Adipocyte (in vitro differentiated cells): ENCODE measurements at regions not wholly inside any gene's neighbourhood (a gene's known extent, or its start where the extent isn't known, plus 50 kb on each side); places are given as distances from the start of the nearest gene placed in this dataset.

Source experiments
- DNase-seq: peaks from one replicate; pipeline ENCODE4 v3.0.0-alpha.2; 2015; ENCODE audit warnings: low read depth
- H3K27me3 ChIP-seq: replicated peaks from 2 replicates; pipeline ENCODE4 v1.7.0; 2013; ENCODE audit warnings: mild to moderate bottlenecking, low read length, moderate library complexity; ENCODE audit not compliant: control insufficient read depth, insufficient read depth
- H3K36me3 ChIP-seq: 2 replicates; pipeline ENCODE4 v1.7.0; 2013; ENCODE audit warnings: low read length, mild to moderate bottlenecking, moderate library complexity; ENCODE audit not compliant: control insufficient read depth, insufficient read depth, severe bottlenecking
- H3K4me1 ChIP-seq: 2 replicates; pipeline ENCODE4 v1.7.0; 2013; ENCODE audit warnings: mild to moderate bottlenecking, low read length, moderate library complexity; ENCODE audit not compliant: control insufficient read depth, insufficient read depth
- H3K4me3 ChIP-seq: 2 replicates; pipeline ENCODE4 v1.7.0; 2013; ENCODE audit warnings: mild to moderate bottlenecking, low read length, moderate library complexity
- H3K9ac ChIP-seq: 2 replicates; pipeline ENCODE4 v1.7.0; 2013; ENCODE audit warnings: mild to moderate bottlenecking, low read length, moderate library complexity
- H3K9me3 ChIP-seq: 2 replicates; pipeline ENCODE4 v1.7.0; 2013; ENCODE audit warnings: mild to moderate bottlenecking, low read length, moderate library complexity; ENCODE audit not compliant: control insufficient read depth

DNA sequence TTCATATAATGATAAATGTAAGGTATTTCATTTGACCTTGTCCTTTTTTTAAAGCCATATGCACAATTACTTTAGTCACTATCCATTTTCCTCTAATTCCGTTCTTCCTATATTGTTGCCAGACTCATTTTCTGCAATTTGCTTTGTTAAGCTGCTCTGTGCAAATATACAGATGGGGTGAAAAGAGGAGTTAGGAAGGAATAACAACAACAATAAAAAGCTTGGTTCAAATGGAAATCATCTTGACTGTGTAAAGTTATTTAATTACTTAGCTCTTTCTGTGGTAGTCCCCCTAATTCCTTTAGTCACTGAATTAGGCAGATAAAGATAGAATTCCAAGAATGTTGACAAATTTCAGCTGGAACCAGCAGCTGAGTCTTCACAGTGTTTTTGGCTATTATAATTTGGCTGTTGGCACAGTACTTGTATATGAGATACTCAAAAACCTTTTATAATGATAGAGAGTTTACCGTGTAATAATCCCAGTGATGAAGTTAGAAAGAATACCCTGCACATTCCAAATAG lies 838.0 kb downstream of the RPS29 start:
- no peak overlapping the region for H3K4me3 ChIP-seq
- H3K4me1 ChIP-seq = no peaks in the 10 kb centered on the region
- no peaks in the 10 kb centered on the region for H3K9me3 ChIP-seq

DNA sequence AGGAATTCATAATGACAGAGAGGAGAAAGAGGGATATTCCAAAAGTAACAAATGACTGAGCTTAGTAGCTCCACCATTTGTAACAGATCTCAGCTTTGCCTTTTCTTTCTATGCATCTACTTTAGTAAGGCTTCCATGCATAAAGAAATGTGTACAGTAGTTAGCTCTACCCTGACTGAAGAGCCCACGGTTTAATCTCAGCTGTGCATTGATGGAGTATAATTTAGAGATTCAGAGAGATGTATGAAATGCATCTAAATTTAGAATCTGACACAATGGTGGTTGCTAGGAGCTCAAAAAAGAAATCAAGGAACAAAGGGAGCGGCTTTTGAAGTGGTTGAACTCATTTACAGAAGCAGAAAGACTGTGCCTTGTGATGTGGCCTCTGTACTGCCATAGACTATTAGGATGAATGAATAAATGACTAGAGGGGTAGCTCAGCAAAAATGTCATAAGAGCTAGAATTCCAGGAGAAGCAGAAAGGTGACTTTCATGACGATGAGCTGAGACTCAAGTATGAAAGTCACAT lies 838.6 kb downstream of the RPS29 start:
- Histone ChIP-seq H3K27me3 (no peaks in the 10 kb centered on the region), H3K36me3 (no peaks in the 10 kb centered on the region), H3K4me3 (no peak overlapping the region), H3K4me1 (no peaks in the 10 kb centered on the region), H3K9me3 (no peaks in the 10 kb centered on the region), H3K9ac (no peak overlapping the region)
- no peak for DNase-seq

More for the DNA sequence above, 838.0 kb downstream of the RPS29 start:
- no peak for DNase-seq
- H3K9ac ChIP-seq = no peak overlapping the region
- H3K27me3 ChIP-seq = no peaks in the 10 kb centered on the region
- no peaks in the 10 kb centered on the region for H3K36me3 ChIP-seq

DNA sequence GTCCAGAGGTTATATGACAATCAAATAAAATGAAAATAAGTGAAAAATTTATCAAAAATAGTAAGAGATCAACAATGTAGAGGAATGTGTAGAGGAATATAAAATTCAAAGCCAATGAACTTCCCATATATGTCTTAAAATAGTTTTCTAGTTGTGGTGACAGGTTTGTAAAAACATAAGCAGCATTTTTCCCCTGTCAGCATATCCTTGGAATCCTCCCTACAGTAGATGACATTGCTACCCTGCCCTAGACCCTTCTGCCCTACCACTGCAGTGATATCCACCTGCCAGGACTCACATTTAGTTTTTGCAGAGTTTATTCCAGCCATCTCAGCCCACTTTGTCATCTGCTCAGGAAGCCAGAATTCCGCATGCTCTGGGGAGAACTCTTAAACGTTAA lies 842.0 kb downstream of the RPS29 start:
- Histone ChIP-seq H3K4me1 (no peaks in the 10 kb centered on the region), H3K4me3 (no peak overlapping the region), H3K27me3 (no peaks in the 10 kb centered on the region), H3K9ac (no peak overlapping the region), H3K36me3 (no peaks in the 10 kb centered on the region), H3K9me3 (no peaks in the 10 kb centered on the region)
- no peak for DNase-seq

DNA sequence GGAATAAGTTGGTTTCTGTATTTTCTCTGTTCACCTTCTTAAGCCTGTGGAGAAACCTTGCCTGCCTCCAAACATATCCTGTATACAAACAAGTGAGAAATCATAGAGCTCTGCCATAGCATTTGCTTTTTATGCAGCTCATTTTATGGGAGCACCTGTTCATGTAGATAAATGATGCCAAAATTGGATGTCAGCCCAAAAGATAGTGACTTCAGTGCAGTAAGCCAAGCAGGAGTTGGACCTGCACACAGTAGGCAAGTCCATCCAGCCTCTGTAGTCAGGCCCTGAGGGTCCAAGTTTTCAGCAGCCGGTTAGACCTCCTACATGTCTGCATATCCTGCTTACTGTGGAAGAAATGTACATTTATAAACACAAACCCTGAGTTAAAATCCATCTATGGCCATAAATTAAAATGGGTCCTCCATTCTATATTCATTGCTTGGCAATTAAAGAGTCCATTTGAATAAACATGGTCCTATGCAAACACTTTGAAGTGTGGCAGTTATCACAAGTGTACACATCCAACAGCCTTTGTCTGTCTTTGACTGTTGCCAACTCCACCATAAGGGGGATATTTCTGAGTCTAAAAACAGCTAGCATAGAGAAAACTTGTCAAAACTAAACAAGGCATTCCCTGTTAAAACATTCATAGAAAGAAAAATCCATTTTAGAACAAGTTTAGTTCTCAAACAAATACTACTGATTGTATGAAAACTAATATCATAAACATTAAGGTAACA lies 847.8 kb downstream of the RPS29 start:
- no peak for DNase-seq
- Histone ChIP-seq H3K36me3 (no peaks in the 10 kb centered on the region), H3K4me1 (no peaks in the 10 kb centered on the region), H3K27me3 (no peaks in the 10 kb centered on the region), H3K9ac (no peak overlapping the region), H3K9me3 (peaks cover 7% of the 10 kb centered on the region), H3K4me3 (no peak overlapping the region)

DNA sequence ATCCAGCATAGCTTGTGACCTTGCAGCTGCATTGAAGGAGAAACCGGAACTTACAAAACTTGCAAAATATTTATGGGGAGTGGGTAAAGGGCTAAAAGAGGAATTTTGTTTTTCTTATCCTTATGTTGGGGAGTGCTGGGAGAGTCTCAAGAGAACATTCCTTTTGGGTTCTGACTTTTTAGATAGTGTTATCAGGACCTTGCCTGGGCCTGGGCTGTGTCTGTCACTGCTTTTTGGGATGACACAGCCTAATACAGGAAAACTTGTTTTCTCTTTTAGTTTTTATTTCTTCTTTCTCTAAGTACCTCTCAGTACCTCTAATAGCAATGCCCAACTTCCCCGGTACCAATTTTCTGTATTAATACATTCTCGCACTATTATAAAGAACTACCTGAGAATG lies 850.6 kb downstream of the RPS29 start:
- Histone ChIP-seq H3K9ac (no peak overlapping the region), H3K4me3 (no peak overlapping the region), H3K36me3 (no peaks in the 10 kb centered on the region), H3K27me3 (no peaks in the 10 kb centered on the region), H3K9me3 (peaks cover 7% of the 10 kb centered on the region), H3K4me1 (no peaks in the 10 kb centered on the region)
- no peak for DNase-seq

DNA sequence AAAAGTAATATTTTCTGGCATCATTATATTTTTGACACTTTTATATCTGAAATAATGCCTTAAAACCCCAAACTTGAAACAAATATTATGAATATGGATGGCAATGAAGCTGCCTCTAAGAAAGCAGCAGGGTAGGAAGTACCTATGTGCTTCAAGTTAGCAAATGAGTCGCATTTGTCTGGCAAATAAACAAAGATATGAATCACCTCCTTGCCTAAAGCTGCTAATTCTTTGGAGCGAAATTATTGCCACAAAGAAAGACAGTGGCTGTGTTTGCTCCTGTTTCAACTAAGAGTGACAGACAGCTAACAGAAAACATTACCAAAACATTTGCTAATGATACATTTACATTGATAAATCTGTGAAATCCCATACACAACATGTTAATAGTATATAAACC lies 854.9 kb downstream of the RPS29 start:
- Histone ChIP-seq H3K4me3 (no peak overlapping the region), H3K27me3 (no peaks in the 10 kb centered on the region), H3K4me1 (no peaks in the 10 kb centered on the region), H3K9me3 (peaks cover 7% of the 10 kb centered on the region), H3K36me3 (no peaks in the 10 kb centered on the region), H3K9ac (no peak overlapping the region)
- DNase-seq = no peak

DNA sequence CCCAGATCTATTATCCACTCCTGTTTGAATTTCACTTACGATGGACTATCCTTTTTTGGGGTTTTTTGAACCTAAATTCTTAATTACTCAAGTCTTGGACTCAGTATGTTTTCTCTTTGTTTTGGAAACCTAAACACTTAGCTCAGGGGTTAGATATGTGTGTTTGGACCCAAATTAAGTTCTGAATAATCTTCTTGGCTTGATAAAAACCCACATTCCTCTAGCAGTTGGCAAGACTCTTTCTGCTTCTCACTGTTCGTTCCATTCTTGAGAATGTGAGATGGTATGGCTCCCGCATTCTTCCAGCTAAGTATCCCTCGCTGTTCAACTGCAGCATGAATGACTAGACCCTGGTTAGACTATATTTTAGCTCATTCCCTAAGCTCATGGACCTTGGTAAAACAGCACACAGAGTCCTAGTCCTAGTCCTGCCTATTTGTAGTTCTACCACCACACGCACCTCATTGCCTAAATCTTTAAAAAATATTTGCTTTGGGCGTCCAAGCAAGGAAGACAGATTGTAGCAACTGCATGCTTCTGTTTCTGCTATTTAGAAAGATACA lies 860.0 kb downstream of the RPS29 start:
- no peak for DNase-seq
- H3K4me1 ChIP-seq = peaks cover 2% of the 10 kb centered on the region
- no peaks in the 10 kb centered on the region for H3K36me3 ChIP-seq
- H3K27me3 ChIP-seq = no peaks in the 10 kb centered on the region
- H3K4me3 ChIP-seq = no peak overlapping the region
- H3K9ac ChIP-seq = no peak overlapping the region
- H3K9me3 ChIP-seq = no peaks in the 10 kb centered on the region

DNA sequence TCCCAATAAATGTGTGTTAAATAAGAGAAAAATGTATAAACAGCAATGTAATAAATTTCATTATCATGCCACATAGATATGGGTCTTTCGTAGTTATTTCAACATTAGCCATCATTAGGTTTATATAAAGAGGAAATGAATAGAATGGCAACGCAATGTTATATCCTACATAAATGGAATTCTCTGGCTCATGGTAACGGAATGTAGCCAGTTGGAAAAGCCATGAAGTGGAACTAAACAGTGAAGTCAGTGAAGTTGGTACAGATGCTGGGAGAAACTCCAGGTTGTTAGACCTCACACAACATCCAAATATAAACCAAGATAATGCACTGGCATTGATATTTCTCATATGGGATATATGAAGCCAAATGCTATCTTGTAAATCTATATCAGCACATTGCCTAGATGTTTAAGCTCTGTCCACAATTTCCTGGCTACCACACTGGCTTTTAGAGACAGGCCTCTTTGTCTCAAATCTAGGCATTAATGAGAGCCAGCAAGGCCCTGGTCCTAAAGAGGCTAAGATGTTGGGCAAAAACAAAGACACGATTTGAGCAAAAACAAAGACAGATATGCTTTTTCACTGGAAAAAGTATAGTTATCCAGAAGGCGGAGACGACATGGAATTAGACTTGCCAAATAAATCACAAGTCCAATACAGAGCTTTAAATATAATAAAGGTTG lies 861.0 kb downstream of the RPS29 start:
- no peak for DNase-seq
- Histone ChIP-seq H3K9me3 (no peaks in the 10 kb centered on the region), H3K27me3 (no peaks in the 10 kb centered on the region), H3K4me1 (peaks cover 2% of the 10 kb centered on the region), H3K36me3 (no peaks in the 10 kb centered on the region), H3K9ac (no peak overlapping the region), H3K4me3 (no peak overlapping the region)

DNA sequence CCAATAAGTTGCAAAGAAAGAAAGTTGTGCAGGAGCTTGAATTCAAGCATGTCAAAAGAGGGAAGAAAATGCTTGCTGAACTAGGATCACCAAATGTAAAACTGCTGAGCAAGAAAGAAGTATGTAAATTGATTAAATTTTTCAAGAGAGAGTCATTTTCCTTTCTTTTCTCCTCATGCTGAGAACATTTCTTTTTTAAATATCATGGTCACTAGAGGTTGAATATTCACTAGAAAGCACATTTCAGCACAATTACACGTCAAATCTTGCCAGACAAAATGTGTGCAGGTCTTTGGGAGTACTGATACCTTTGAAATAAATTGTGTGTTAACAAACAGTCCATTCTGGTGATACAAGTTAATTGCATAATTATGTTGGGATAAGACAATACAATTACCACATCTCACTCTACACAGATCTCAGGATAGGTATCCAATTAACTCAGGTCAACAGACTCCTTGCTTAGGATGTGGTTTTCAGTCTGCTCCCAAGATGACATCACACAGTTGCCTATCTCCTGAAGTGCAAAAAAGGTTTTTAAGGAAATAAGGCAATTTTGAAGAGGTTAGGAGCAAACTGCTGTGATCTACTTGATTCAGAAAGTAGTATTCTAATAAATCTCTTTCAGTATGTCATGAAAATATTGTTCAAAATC lies 862.2 kb downstream of the RPS29 start:
- DNase-seq = no peak
- peaks cover 2% of the 10 kb centered on the region for H3K4me1 ChIP-seq
- H3K36me3 ChIP-seq = no peaks in the 10 kb centered on the region
- no peaks in the 10 kb centered on the region for H3K9me3 ChIP-seq
- H3K9ac ChIP-seq = no peak overlapping the region
- H3K27me3 ChIP-seq = no peaks in the 10 kb centered on the region
- H3K4me3 ChIP-seq = no peak overlapping the region

DNA sequence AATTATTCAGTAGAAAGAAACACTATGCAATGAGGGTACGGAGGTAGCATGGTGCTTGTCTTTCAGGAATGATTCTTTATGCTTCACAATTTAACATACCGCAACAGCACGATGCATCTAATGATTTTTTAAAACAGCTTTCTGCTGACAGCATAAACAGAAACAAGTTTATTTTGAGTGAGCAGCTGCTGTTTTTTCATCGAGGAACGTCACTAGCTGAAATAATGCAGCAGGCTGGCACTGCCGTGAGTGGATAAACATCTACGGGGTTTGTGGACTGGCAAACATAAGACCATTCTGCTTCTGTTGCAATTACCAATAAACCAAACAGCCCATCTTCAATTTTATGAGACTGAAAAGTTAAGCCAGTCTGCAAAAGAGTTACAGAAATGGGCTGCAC lies 871.8 kb downstream of the RPS29 start:
- no peak overlapping the region for H3K9ac ChIP-seq

DNA sequence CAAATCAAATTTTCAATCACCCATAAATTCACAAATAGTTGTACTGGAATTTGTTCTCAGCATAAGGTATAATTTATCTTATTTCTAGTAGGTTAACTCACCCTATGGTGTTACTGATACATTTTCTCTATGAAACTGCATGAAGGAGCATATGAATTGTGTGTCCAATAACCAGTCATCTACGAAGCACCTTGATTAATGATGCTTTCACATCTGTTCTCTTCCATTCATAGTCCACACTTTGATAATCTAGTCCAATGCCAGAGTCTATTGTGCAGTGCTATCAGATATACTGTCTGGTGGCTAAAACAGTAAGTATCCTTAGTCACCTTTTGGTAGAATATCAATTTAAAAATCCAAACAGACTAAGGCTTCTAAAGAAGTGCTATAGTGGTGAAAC lies 876.0 kb downstream of the RPS29 start:
- no peaks in the 10 kb centered on the region for H3K36me3 ChIP-seq
- no peak overlapping the region for H3K9ac ChIP-seq
- DNase-seq = no peak
- no peaks in the 10 kb centered on the region for H3K4me1 ChIP-seq
- H3K4me3 ChIP-seq = no peak overlapping the region
- H3K27me3 ChIP-seq = no peaks in the 10 kb centered on the region
- H3K9me3 ChIP-seq = no peaks in the 10 kb centered on the region

More for the DNA sequence above, 871.8 kb downstream of the RPS29 start:
- Histone ChIP-seq H3K4me3 (no peak overlapping the region), H3K27me3 (no peaks in the 10 kb centered on the region), H3K9me3 (no peaks in the 10 kb centered on the region), H3K4me1 (no peaks in the 10 kb centered on the region), H3K36me3 (no peaks in the 10 kb centered on the region)
- no peak for DNase-seq
